ENCODE measurements at regions not wholly inside any gene's neighbourhood (a gene's known extent, or its start where the extent isn't known, plus 50 kb on each side); places are given as distances from the start of the nearest gene placed in this dataset.
"Not testable (repeated sequence)": the region's sequence is repeated elsewhere in the genome, so short reads cannot be mapped to it uniquely, and the experiment has no call there.

GRCh38 chr7:125934539-125934938 is 1004.9 kb upstream of the POT1 start:
- H3K9me3 Mint-ChIP-seq = peaks cover 0 to 10% (median 4%) of the 10 kb centered on the region in 5 donors
- DNase-seq = no peak
- no peaks in the 10 kb centered on the region for H3K36me3 Mint-ChIP-seq
- ChIA-PET POLR2A (no interaction called here), CTCF (no interaction called here)
- no peak overlapping the region for H3K27ac ChIP-seq (ENCODE audit: low read depth, low read length)
- H3K36me3 ChIP-seq (ENCODE audit: insufficient read depth, low read length) = no peaks in the 10 kb centered on the region
- no peak overlapping the region for H3K4me3 ChIP-seq (ENCODE audit: low read length)
- H3K4me1 Mint-ChIP-seq = no peaks in the 10 kb centered on the region
- no peaks in the 10 kb centered on the region for H3K9me3 ChIP-seq (ENCODE audit: low read length)
- no peak overlapping the region for H3K4me3 Mint-ChIP-seq
- H3K27ac Mint-ChIP-seq = no peak overlapping the region
- H3K27me3 Mint-ChIP-seq = no peaks in the 10 kb centered on the region
- no peaks in the 10 kb centered on the region for H3K4me1 ChIP-seq (ENCODE audit: insufficient read depth, low read length)
- no peaks in the 10 kb centered on the region for H3K27me3 ChIP-seq (ENCODE audit: insufficient read depth, low read length, poor library complexity, severe bottlenecking)

DNA sequence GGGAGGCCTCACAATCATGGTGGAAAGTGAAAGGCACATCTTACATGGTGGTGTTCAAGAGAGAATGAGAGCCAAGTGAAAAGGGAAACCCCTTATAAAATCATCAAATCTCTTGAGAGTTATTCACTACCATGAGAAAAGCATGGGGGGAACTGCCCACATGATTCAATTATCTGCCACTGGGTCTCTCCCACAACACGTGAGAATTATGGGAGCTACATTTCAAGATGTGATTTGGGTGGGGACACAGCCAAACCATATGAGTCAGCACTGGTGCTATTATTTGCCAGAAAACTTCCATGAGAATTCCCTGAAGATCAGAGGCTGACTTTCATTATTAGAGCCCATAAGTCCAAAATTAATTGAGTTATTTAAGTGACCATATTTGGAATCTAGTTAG is 1001.2 kb upstream of the POT1 start:
- no peak overlapping the region for H3K4me3 Mint-ChIP-seq
- H3K9me3 Mint-ChIP-seq = peaks cover 0 to 10% (median 2%) of the 10 kb centered on the region in 5 donors
- H3K4me1 ChIP-seq (ENCODE audit: insufficient read depth, low read length) = no peaks in the 10 kb centered on the region
- no peaks in the 10 kb centered on the region for H3K36me3 Mint-ChIP-seq
- CTCF ChIA-PET = no interaction called here
- POLR2A ChIA-PET = no interaction called here
- no peak for DNase-seq
- no peak overlapping the region for H3K27ac Mint-ChIP-seq
- H3K4me1 Mint-ChIP-seq = no peaks in the 10 kb centered on the region
- H3K27me3 Mint-ChIP-seq = no peaks in the 10 kb centered on the region
- no peaks in the 10 kb centered on the region for H3K27me3 ChIP-seq (ENCODE audit: insufficient read depth, low read length, poor library complexity, severe bottlenecking)
- H3K36me3 ChIP-seq (ENCODE audit: insufficient read depth, low read length) = no peaks in the 10 kb centered on the region
- H3K9me3 ChIP-seq (ENCODE audit: low read length) = no peaks in the 10 kb centered on the region
- H3K4me3 ChIP-seq (ENCODE audit: low read length) = no peak overlapping the region
- no peak overlapping the region for H3K27ac ChIP-seq (ENCODE audit: low read depth, low read length)

DNA sequence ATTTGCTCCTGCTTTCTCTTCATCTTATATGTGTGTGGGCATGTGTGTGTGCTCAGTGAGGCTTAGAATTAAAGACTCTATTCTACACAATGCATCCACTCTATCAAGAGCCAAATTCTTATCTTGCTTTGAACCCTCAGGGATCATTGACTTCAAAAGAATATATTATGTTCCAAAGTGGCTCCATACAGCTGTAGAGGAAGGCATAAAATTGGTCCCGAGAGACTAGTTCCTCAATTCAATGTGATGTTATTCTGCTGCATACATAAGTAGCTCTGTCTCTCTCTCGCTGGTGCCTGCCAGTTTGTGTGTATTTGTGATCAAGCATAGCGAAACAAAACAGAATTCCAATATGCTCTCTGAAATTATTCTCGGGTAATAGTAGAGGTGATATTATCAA is 997.9 kb upstream of the POT1 start:
- no peak overlapping the region for H3K27ac Mint-ChIP-seq
- POLR2A ChIA-PET = no interaction called here
- CTCF ChIA-PET = no interaction called here

DNA sequence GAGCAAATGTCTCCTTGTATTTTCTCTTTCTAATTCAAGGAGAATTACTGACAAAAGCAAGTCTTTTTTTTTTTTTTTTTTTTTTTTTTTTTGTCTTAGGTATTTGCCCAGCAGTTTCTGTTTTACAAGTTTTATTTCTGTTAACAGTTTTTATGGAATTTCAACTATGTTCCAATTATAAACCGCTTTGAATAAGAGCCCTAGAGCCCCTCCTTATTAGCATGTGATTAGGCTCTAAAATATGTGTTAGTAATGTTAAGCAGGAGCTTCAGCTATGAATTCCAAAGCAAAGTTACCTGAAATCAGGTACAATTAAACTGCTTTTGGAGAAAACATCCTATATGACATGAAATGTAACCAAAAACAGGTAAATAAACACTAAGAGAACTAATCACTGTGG is 997.0 kb upstream of the POT1 start:
- no peak for DNase-seq
- Histone ChIP-seq H3K4me1 (ENCODE audit: insufficient read depth, low read length) (no peaks in the 10 kb centered on the region), H3K36me3 (ENCODE audit: insufficient read depth, low read length) (no peaks in the 10 kb centered on the region), H3K27me3 (ENCODE audit: insufficient read depth, low read length, poor library complexity, severe bottlenecking) (no peaks in the 10 kb centered on the region), H3K4me3 (ENCODE audit: low read length) (no peak overlapping the region), H3K9me3 (ENCODE audit: low read length) (no peaks in the 10 kb centered on the region), H3K27ac (ENCODE audit: low read depth, low read length) (no peak overlapping the region)
- Mint-ChIP-seq H3K4me1 (no peaks in the 10 kb centered on the region), H3K27ac (no peak overlapping the region), H3K9me3 (peaks cover 0 to 16% (median 0%) of the 10 kb centered on the region in 5 donors), H3K36me3 (no peaks in the 10 kb centered on the region), H3K4me3 (no peak overlapping the region), H3K27me3 (no peaks in the 10 kb centered on the region)
- CTCF ChIA-PET = no interaction called here
- POLR2A ChIA-PET = no interaction called here

More for the DNA sequence above, 997.9 kb upstream of the POT1 start:
- Mint-ChIP-seq H3K4me1 (no peaks in the 10 kb centered on the region), H3K27me3 (no peaks in the 10 kb centered on the region), H3K4me3 (no peak overlapping the region), H3K36me3 (no peaks in the 10 kb centered on the region), H3K9me3 (peaks cover 0 to 16% (median 2%) of the 10 kb centered on the region in 5 donors)
- H3K27ac ChIP-seq (ENCODE audit: low read depth, low read length) = no peak overlapping the region
- H3K27me3 ChIP-seq (ENCODE audit: insufficient read depth, low read length, poor library complexity, severe bottlenecking) = no peaks in the 10 kb centered on the region
- H3K9me3 ChIP-seq (ENCODE audit: low read length) = no peaks in the 10 kb centered on the region
- DNase-seq = no peak
- H3K4me3 ChIP-seq (ENCODE audit: low read length) = no peak overlapping the region
- no peaks in the 10 kb centered on the region for H3K36me3 ChIP-seq (ENCODE audit: insufficient read depth, low read length)
- no peaks in the 10 kb centered on the region for H3K4me1 ChIP-seq (ENCODE audit: insufficient read depth, low read length)

- H3K4me3 Mint-ChIP-seq = no peak overlapping the region
- Histone ChIP-seq H3K9me3 (ENCODE audit: low read length) (no peaks in the 10 kb centered on the region), H3K36me3 (ENCODE audit: insufficient read depth, low read length) (no peaks in the 10 kb centered on the region), H3K27me3 (ENCODE audit: insufficient read depth, low read length, poor library complexity, severe bottlenecking) (no peaks in the 10 kb centered on the region), H3K27ac (ENCODE audit: low read depth, low read length) (no peak overlapping the region), H3K4me1 (ENCODE audit: insufficient read depth, low read length) (no peaks in the 10 kb centered on the region), H3K4me3 (ENCODE audit: low read length) (no peak overlapping the region)
- no peaks in the 10 kb centered on the region for H3K36me3 Mint-ChIP-seq
- DNase-seq = no peak
- H3K4me1 Mint-ChIP-seq = no peaks in the 10 kb centered on the region
- no peaks in the 10 kb centered on the region for H3K27me3 Mint-ChIP-seq
- CTCF ChIA-PET = no interaction called here
- peaks cover 0 to 16% (median 3%) of the 10 kb centered on the region in 5 donors for H3K9me3 Mint-ChIP-seq
- no peak overlapping the region for H3K27ac Mint-ChIP-seq
- POLR2A ChIA-PET = no interaction called here
Measured at GRCh38 chr7:125924037-125924436, 994.4 kb upstream of the POT1 start.

GRCh38 chr7:125915381-125915948 is 985.8 kb upstream of the POT1 start:
- H3K4me3 ChIP-seq (ENCODE audit: low read length); H3K27ac Mint-ChIP-seq; H3K9me3 ChIP-seq (ENCODE audit: low read length); H3K4me1 Mint-ChIP-seq; H3K27ac ChIP-seq (ENCODE audit: low read depth, low read length); H3K36me3 Mint-ChIP-seq; H3K27me3 Mint-ChIP-seq; CTCF ChIA-PET; DNase-seq; H3K27me3 ChIP-seq (ENCODE audit: insufficient read depth, low read length, poor library complexity, severe bottlenecking); POLR2A ChIA-PET; H3K4me3 Mint-ChIP-seq; H3K36me3 ChIP-seq (ENCODE audit: insufficient read depth, low read length); H3K4me1 ChIP-seq (ENCODE audit: insufficient read depth, low read length): not testable (repeated sequence)
- peaks cover 10 to 24% (median 15%) of the 10 kb centered on the region in 5 donors for H3K9me3 Mint-ChIP-seq

DNA sequence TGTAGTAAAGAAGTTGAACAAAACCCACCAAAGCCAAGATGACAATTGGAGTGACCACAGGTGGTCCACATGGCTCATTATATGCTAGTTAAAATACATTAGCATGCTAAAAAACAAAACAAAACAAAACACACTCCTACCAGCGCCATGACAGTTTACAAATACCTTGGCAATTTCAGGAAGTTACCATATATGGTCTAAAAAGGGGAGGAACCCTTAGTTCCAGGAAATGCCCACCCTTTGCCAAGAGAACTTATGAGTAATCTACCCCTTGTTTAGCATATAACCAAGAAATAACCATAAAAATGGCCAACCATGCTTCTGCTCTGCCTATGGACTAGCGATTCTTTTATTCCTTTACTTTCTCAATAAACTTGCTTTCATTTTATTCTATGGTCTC is 979.1 kb upstream of the POT1 start:
- no peaks in the 10 kb centered on the region for H3K27me3 Mint-ChIP-seq
- no peaks in the 10 kb centered on the region for H3K4me1 ChIP-seq (ENCODE audit: insufficient read depth, low read length)
- no peak overlapping the region for H3K4me3 ChIP-seq (ENCODE audit: low read length)
- ChIA-PET CTCF (no interaction called here), POLR2A (no interaction called here)
- H3K27ac Mint-ChIP-seq = no peak overlapping the region
- no peak overlapping the region for H3K4me3 Mint-ChIP-seq
- H3K4me1 Mint-ChIP-seq = no peaks in the 10 kb centered on the region
- H3K36me3 Mint-ChIP-seq = no peaks in the 10 kb centered on the region
- H3K27me3 ChIP-seq (ENCODE audit: insufficient read depth, low read length, poor library complexity, severe bottlenecking) = no peaks in the 10 kb centered on the region
- H3K27ac ChIP-seq (ENCODE audit: low read depth, low read length) = no peak overlapping the region
- H3K36me3 ChIP-seq (ENCODE audit: insufficient read depth, low read length) = no peaks in the 10 kb centered on the region
- no peak for DNase-seq
- H3K9me3 Mint-ChIP-seq = peaks cover 3 to 17% (median 16%) of the 10 kb centered on the region in 5 donors
- H3K9me3 ChIP-seq (ENCODE audit: low read length) = no peaks in the 10 kb centered on the region

DNA sequence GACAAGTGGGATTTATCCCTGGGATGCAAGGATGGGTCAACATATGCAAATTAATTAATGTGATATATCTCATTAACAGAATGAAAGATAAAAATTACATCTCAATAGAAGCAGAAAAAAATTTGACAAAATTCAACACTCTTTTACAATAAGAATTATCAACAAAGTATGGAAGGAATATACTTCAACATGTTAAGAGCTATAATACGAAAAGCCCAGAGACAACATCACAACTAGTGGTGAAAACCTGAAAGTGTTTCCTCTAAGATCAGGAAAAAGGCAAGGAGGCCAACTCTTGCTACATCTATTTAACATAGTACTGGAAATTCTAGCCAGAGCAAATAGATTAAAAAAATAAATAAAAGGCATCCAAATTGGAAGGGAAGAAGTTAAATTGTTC is 970.0 kb upstream of the POT1 start:
- Mint-ChIP-seq H3K4me1 (no peaks in the 10 kb centered on the region), H3K27me3 (no peaks in the 10 kb centered on the region), H3K4me3 (no peak overlapping the region), H3K9me3 (peaks cover 2 to 25% (median 3%) of the 10 kb centered on the region in 5 donors), H3K27ac (no peak overlapping the region), H3K36me3 (no peaks in the 10 kb centered on the region)
- Histone ChIP-seq H3K27me3 (ENCODE audit: insufficient read depth, low read length, poor library complexity, severe bottlenecking) (no peaks in the 10 kb centered on the region), H3K4me3 (ENCODE audit: low read length) (no peak overlapping the region), H3K36me3 (ENCODE audit: insufficient read depth, low read length) (no peaks in the 10 kb centered on the region), H3K27ac (ENCODE audit: low read depth, low read length) (no peak overlapping the region), H3K9me3 (ENCODE audit: low read length) (no peaks in the 10 kb centered on the region), H3K4me1 (ENCODE audit: insufficient read depth, low read length) (no peaks in the 10 kb centered on the region)
- no peak for DNase-seq
- POLR2A ChIA-PET = no interaction called here
- CTCF ChIA-PET = no interaction called here

- POLR2A ChIA-PET = no interaction called here
- Mint-ChIP-seq H3K4me1 (no peaks in the 10 kb centered on the region), H3K9me3 (peaks cover 8 to 18% (median 11%) of the 10 kb centered on the region in 5 donors), H3K4me3 (no peak overlapping the region), H3K27ac (no peak overlapping the region), H3K36me3 (peaks cover 0 to 4% (median 2%) of the 10 kb centered on the region in 3 donors), H3K27me3 (no peaks in the 10 kb centered on the region)
- CTCF ChIA-PET = no interaction called here
- Histone ChIP-seq H3K36me3 (ENCODE audit: insufficient read depth, low read length) (no peaks in the 10 kb centered on the region), H3K4me3 (ENCODE audit: low read length) (no peak overlapping the region), H3K9me3 (ENCODE audit: low read length) (no peaks in the 10 kb centered on the region), H3K27ac (ENCODE audit: low read depth, low read length) (no peak overlapping the region), H3K4me1 (ENCODE audit: insufficient read depth, low read length) (no peaks in the 10 kb centered on the region), H3K27me3 (ENCODE audit: insufficient read depth, low read length, poor library complexity, severe bottlenecking) (no peaks in the 10 kb centered on the region)
- DNase-seq = no peak
Measured at GRCh38 chr7:125892434-125892833, 962.8 kb upstream of the POT1 start.
